ENCODE measurements at regions not wholly inside any gene's neighbourhood (a gene's known extent, or its start where the extent isn't known, plus 50 kb on each side); places are given as distances from the start of the nearest gene placed in this dataset.
"Not testable (repeated sequence)": the region's sequence is repeated elsewhere in the genome, so short reads cannot be mapped to it uniquely, and the experiment has no call there.

GRCh38 chr1:105470541-105470940 lies 1585.9 kb upstream of the PRMT6 start:
- TF ChIP-seq CTCF (conservative IDR thresholded peaks at IDR 0.05; ENCODE audit: low read length); EZH2phosphoT487 (IDR thresholded peaks at IDR 0.05; ENCODE audit: borderline replicate concordance): not testable (repeated sequence)
